B cell (primary cell): ENCODE measurements at regions not wholly inside any gene's neighbourhood (a gene's known extent, or its start where the extent isn't known, plus 50 kb on each side); places are given as distances from the start of the nearest gene placed in this dataset.

Experiments used
- ATAC-seq: fragments of 200-7000 bp; cut with Tn5 transposase; one replicate; pipeline ENCODE4 v1.10.0; 2021; ENCODE audit warnings: low read depth, mild to moderate bottlenecking, moderate number of reproducible peaks, moderate library complexity
- CTCF ChIA-PET: fragments of 350-600 bp; sonication (Branson Sonifier 250); formaldehyde crosslinking; loops from one replicate; lab custom pipeline; 2021; ENCODE audit warnings: antibody characterized with exemption, inconsistent platforms; lab: Charles Lee
- POLR2A ChIA-PET: fragments of 350-600 bp; sonication (Branson Sonifier 250); formaldehyde crosslinking; loops from one replicate; lab custom pipeline; 2021; ENCODE audit warnings: antibody characterized with exemption; lab: Charles Lee
- DNase-seq: peaks from one replicate; pipeline ENCODE4 v3.0.0; 2013
- H2AFZ ChIP-seq: 2 replicates; pipeline ENCODE4 v1.6.1; 2012; ENCODE audit warnings: mild to moderate bottlenecking, low read depth, low read length; ENCODE audit not compliant: insufficient read depth, poor library complexity, severe bottlenecking
- H3K27ac ChIP-seq, 2 donors: 1 replicate in 1 of 2; 2 replicates in 1 of 2; pipeline ENCODE4 v1.5.1; 2012 to 2013; ENCODE audit warnings: low read length in 2 of 2, mild to moderate bottlenecking in 2 of 2, moderate library complexity in 1 of 2
- H3K27me3 ChIP-seq, 4 experiments: fragments of 200-600 bp in 1 of 4; sonication (generic) in 1 of 4; replicated peaks in 1 of 4; 1 replicate in 2 of 4; 2 replicates in 2 of 4; pipeline versions ENCODE4 v1.6.1 to v1.7.0; 2013 to 2016; ENCODE audit warnings: low read length in 3 of 4, mild to moderate bottlenecking in 2 of 4, mixed read lengths in 1 of 4, moderate library complexity in 1 of 4; ENCODE audit not compliant: insufficient read depth in 4 of 4, control insufficient read depth in 3 of 4; ENCODE audit errors: control extremely low read depth in 1 of 4
- H3K36me3 ChIP-seq, 2 experiments: replicated peaks in 1 of 2; 1 replicate in 1 of 2; 2 replicates in 1 of 2; pipeline versions ENCODE4 v1.6.1 to v1.7.1; 2013; ENCODE audit warnings: low read length in 1 of 2; ENCODE audit not compliant: insufficient read depth in 2 of 2, control insufficient read depth in 1 of 2; ENCODE audit errors: control extremely low read depth in 1 of 2, extremely low read depth in 1 of 2
- H3K4me1 ChIP-seq, 2 donors: fragments of 200-600 bp in 1 of 2; sonication (generic) in 1 of 2; 1 replicate in 1 of 2; 2 replicates in 1 of 2; pipeline versions ENCODE4 v1.5.1 to v1.6.1; 2013 to 2017; ENCODE audit warnings: low read length in 2 of 2; ENCODE audit not compliant: control insufficient read depth in 2 of 2, insufficient read depth in 2 of 2
- H3K4me2 ChIP-seq: replicated peaks from 2 replicates; pipeline ENCODE3; 2012; ENCODE audit warnings: mild to moderate bottlenecking, low read depth, low read length; ENCODE audit not compliant: poor library complexity, severe bottlenecking
- H3K4me3 ChIP-seq, 5 experiments: fragments of 200-600 bp in 1 of 5; sonication (generic) in 1 of 5; 1 replicate in 3 of 5; 2 replicates in 2 of 5; pipeline versions ENCODE4 v1.5.1 to v1.7.0; 2011 to 2016; ENCODE audit warnings: low read length in 4 of 5, mild to moderate bottlenecking in 4 of 5, low read depth in 2 of 5, control low read depth in 1 of 5, moderate library complexity in 1 of 5; ENCODE audit not compliant: insufficient read depth in 1 of 5; ENCODE audit errors: control extremely low read depth in 1 of 5, extremely low read depth in 1 of 5
- H3K79me2 ChIP-seq: fragments of 200-600 bp; sonication (generic); one replicate; pipeline ENCODE4 v1.6.0; 2016; ENCODE audit warnings: low read length; ENCODE audit not compliant: control insufficient read depth, insufficient read depth
- H3K9ac ChIP-seq: fragments of 200-600 bp; sonication (generic); 2 replicates; pipeline ENCODE4 v1.6.1; 2017; ENCODE audit warnings: mild to moderate bottlenecking, low read length, moderate library complexity
- H3K9me3 ChIP-seq, 3 donors: one replicate each; pipeline versions ENCODE4 v1.6.1 to v1.7.1; 2013; ENCODE audit warnings: low read length in 2 of 3; ENCODE audit not compliant: control insufficient read depth in 2 of 3, insufficient read depth in 1 of 3; ENCODE audit errors: control extremely low read depth in 1 of 3
- H4K20me1 ChIP-seq: 2 replicates; pipeline ENCODE4 v1.6.0; 2012; ENCODE audit warnings: mild to moderate bottlenecking, low read length; ENCODE audit not compliant: insufficient read depth, control insufficient read depth, poor library complexity, severe bottlenecking
- H3K27ac Mint-ChIP-seq: one replicate; pipeline ENCODE4 v1.8.0; 2021; ENCODE audit warnings: mixed read lengths
- H3K27me3 Mint-ChIP-seq: one replicate; pipeline ENCODE4 v1.8.0; 2021; ENCODE audit warnings: mixed read lengths
- H3K4me1 Mint-ChIP-seq: one replicate; pipeline ENCODE4 v1.8.0; 2021; ENCODE audit warnings: mixed read lengths
- H3K4me3 Mint-ChIP-seq: one replicate; pipeline ENCODE4 v1.8.0; 2021; ENCODE audit warnings: mixed read lengths
- H3K9me3 Mint-ChIP-seq: one replicate; pipeline ENCODE4 v1.8.0; 2022; ENCODE audit warnings: mixed read lengths; ENCODE audit not compliant: insufficient read depth
- EZH2 ChIP-seq: IDR thresholded peaks from 2 replicates; pipeline ENCODE4 v1.6.1; 2012; ENCODE audit warnings: borderline replicate concordance, low read depth, mild to moderate bottlenecking, moderate library complexity, low read length; ENCODE audit not compliant: insufficient read depth, poor library complexity, severe bottlenecking
- WGBS: methylation state at CpG from one replicate; pipeline ENCODE4 v1.1.5; 2013; ENCODE audit warnings: missing lambda C conversion rate; ENCODE audit not compliant: insufficient coverage; 5-methylcytosine and 5-hydroxymethylcytosine counted together
- intact Hi-C: fragments of 100-400 bp; cut with micrococcal nuclease; formaldehyde crosslinking; loops from one replicate; pipeline ENCODE4 v1.10.0; 2022
- TF ChIP-seq, protein P1 (sequence below): fragments of 200-600 bp; IDR thresholded peaks from one replicate; pipeline ENCODE4 v1.8.0; 2022; ENCODE audit warnings: antibody characterized with exemption, mild to moderate bottlenecking

- no peak for DNase-seq
- H3K27me3 Mint-ChIP-seq = no peaks in the 10 kb centered on the region
- H3K4me2 ChIP-seq = no peak overlapping the region
- H3K4me1 Mint-ChIP-seq = no peaks in the 10 kb centered on the region
- H4K20me1 ChIP-seq = no peaks in the 10 kb centered on the region
- no peak overlapping the region for H2AFZ ChIP-seq
- H3K79me2 ChIP-seq = no peaks in the 10 kb centered on the region
- intact Hi-C loops = no loop called here
- no peaks in the 10 kb centered on the region for H3K36me3 ChIP-seq
- no peaks in the 10 kb centered on the region for H3K9me3 Mint-ChIP-seq
- no peak overlapping the region for H3K9ac ChIP-seq
- no peak overlapping the region for H3K27ac Mint-ChIP-seq
- no peaks in the 10 kb centered on the region for H3K27me3 ChIP-seq
- H3K4me3 Mint-ChIP-seq = no peak overlapping the region
- ChIA-PET CTCF (no interaction called here), POLR2A (no interaction called here)
- no peak for TF ChIP-seq EZH2
- TF ChIP-seq, protein P1, sequence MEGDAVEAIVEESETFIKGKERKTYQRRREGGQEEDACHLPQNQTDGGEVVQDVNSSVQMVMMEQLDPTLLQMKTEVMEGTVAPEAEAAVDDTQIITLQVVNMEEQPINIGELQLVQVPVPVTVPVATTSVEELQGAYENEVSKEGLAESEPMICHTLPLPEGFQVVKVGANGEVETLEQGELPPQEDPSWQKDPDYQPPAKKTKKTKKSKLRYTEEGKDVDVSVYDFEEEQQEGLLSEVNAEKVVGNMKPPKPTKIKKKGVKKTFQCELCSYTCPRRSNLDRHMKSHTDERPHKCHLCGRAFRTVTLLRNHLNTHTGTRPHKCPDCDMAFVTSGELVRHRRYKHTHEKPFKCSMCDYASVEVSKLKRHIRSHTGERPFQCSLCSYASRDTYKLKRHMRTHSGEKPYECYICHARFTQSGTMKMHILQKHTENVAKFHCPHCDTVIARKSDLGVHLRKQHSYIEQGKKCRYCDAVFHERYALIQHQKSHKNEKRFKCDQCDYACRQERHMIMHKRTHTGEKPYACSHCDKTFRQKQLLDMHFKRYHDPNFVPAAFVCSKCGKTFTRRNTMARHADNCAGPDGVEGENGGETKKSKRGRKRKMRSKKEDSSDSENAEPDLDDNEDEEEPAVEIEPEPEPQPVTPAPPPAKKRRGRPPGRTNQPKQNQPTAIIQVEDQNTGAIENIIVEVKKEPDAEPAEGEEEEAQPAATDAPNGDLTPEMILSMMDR = no peak
- no peaks in the 10 kb centered on the region for H3K4me1 ChIP-seq
- H3K27ac ChIP-seq = no peak overlapping the region
- H3K9me3 ChIP-seq = no peaks in the 10 kb centered on the region
- no peak for ATAC-seq
- no peak overlapping the region for H3K4me3 ChIP-seq
These were observed 731.9 kb downstream of the MTRR start for GRCh38 chr5:8600843-8601242.

- no peaks in the 10 kb centered on the region for H3K9me3 ChIP-seq
- H3K9ac ChIP-seq = no peak overlapping the region
- Mint-ChIP-seq H3K27ac (no peak overlapping the region), H3K4me3 (no peak overlapping the region), H3K9me3 (no peaks in the 10 kb centered on the region), H3K4me1 (no peaks in the 10 kb centered on the region), H3K27me3 (no peaks in the 10 kb centered on the region)
- no peaks in the 10 kb centered on the region for H3K4me1 ChIP-seq
- no peak for DNase-seq
- H3K36me3 ChIP-seq = no peaks in the 10 kb centered on the region
- H3K27ac ChIP-seq = no peak overlapping the region
- intact Hi-C loops = no loop called here
- TF ChIP-seq, protein P1 = no peak
- TF ChIP-seq EZH2 = no peak
- H3K79me2 ChIP-seq = no peaks in the 10 kb centered on the region
- ChIA-PET POLR2A (no interaction called here), CTCF (no interaction called here)
- H3K27me3 ChIP-seq = no peaks in the 10 kb centered on the region
- H3K4me2 ChIP-seq = no peak overlapping the region
- ATAC-seq = no peak
- no peak overlapping the region for H3K4me3 ChIP-seq
- WGBS = 100% methylated on average over 3 of the region's 8 CpGs
- H2AFZ ChIP-seq = no peak overlapping the region
- H4K20me1 ChIP-seq = no peaks in the 10 kb centered on the region
These were observed 732.9 kb downstream of the MTRR start for GRCh38 chr5:8601831-8602354.
